A549 (cell line): ENCODE measurements at regions not wholly inside any gene's neighbourhood (a gene's known extent, or its start where the extent isn't known, plus 50 kb on each side); places are given as distances from the start of the nearest gene placed in this dataset.

ENCODE experiments used
- ATAC-seq, 2 experiments: fragments of 200-7000 bp in 1 of 2; fragments of >200 bp in 1 of 2; cut with Nextera tagmentation in 1 of 2; cut with Tn5 transposase in 1 of 2; 3 replicates each; pipeline versions ENCODE4 v1.8.0 to v1.9.1; 2018 to 2020; ENCODE audit warnings: mild to moderate bottlenecking in 1 of 2, moderate library complexity in 1 of 2
- CTCF ChIA-PET: fragments of 300-600 bp; sonication (Branson Sonifier 250); formaldehyde crosslinking; extraction: SDS; loops from one replicate; lab custom pipeline; 2021; ENCODE audit warnings: antibody characterized with exemption, inconsistent platforms; lab: Yijun Ruan, JAX
- POLR2A ChIA-PET: fragments of 350-600 bp; formaldehyde crosslinking; extraction: SDS; loops from one replicate; lab custom pipeline; 2021; ENCODE audit warnings: antibody characterized with exemption, inconsistent platforms; lab: Yijun Ruan, JAX
- DNase-seq, 2 experiments: peaks; one replicate each; pipeline versions ENCODE4 v3.0.0 to v3.0.0-alpha.2; 2011 to 2016; ENCODE audit warnings: low read depth in 1 of 2, low spot score in 1 of 2
- FAIRE-seq: peaks from 2 replicates; lab custom pipeline; 2011; peaks lifted over from hg19 to GRCh38; lab: Jason Lieb, UNC
- H3K27ac ChIP-seq, 2 experiments: fragments of >200 bp; sonication (Bioruptor Twin); formaldehyde crosslinking; 3 replicates each; pipeline ENCODE4 v1.5.1; 2016 to 2017
- H3K4me1 ChIP-seq: fragments of >200 bp; sonication (Bioruptor Twin); formaldehyde crosslinking; 3 replicates; pipeline ENCODE4 v1.6.1; 2016
- H3K4me2 ChIP-seq: fragments of >200 bp; sonication (Bioruptor Twin); formaldehyde crosslinking; 3 replicates; pipeline ENCODE4 v1.6.1; 2016
- H3K4me3 ChIP-seq: fragments of >200 bp; sonication (Bioruptor Twin); formaldehyde crosslinking; 3 replicates; pipeline ENCODE4 v1.5.1; 2016
- H3K9me3 ChIP-seq: fragments of >200 bp; sonication (Bioruptor Twin); formaldehyde crosslinking; 3 replicates; pipeline ENCODE4 v1.6.1; 2016
- BHLHE40 ChIP-seq: IDR thresholded peaks from 2 replicates; pipeline ENCODE4 v1.6.1; 2012; ENCODE audit warnings: low read depth, low read length, inconsistent platforms
- CBX2 ChIP-seq: fragments of 200-600 bp; sonication (generic); IDR thresholded peaks from 2 replicates; pipeline ENCODE4 v1.6.1; 2016; ENCODE audit warnings: low read depth, mild to moderate bottlenecking, borderline replicate concordance
- CBX8 ChIP-seq: fragments of 200-600 bp; sonication (generic); IDR thresholded peaks from 2 replicates; pipeline ENCODE4 v1.6.1; 2016
- ESRRA ChIP-seq: fragments of 150-350 bp; IDR thresholded peaks from 2 replicates; pipeline ENCODE4 v1.6.1; 2014; ENCODE audit warnings: mild to moderate bottlenecking, low read length, borderline replicate concordance
- HMGXB4 ChIP-seq: fragments of 250-450 bp; sonication (Bioruptor Pico); IDR thresholded peaks from 2 replicates; pipeline ENCODE4 v1.5.0; 2021; ENCODE audit warnings: mild to moderate bottlenecking, moderate library complexity, borderline replicate concordance
- HOXA7 ChIP-seq: fragments of 250-450 bp; sonication (Bioruptor Pico); IDR thresholded peaks from 2 replicates; pipeline ENCODE4 v1.5.0; 2020; ENCODE audit warnings: mild to moderate bottlenecking, moderate library complexity
- HOXB13 ChIP-seq: fragments of 250-450 bp; sonication (Bioruptor Pico); IDR thresholded peaks from 2 replicates; pipeline ENCODE4 v1.5.0; 2020; ENCODE audit warnings: low read depth, mild to moderate bottlenecking, moderate library complexity
- JUNB ChIP-seq: fragments of >200 bp; sonication (Bioruptor Twin); formaldehyde crosslinking; IDR thresholded peaks from 2 replicates; pipeline ENCODE4 v1.6.1; 2016
- KDM5A ChIP-seq: fragments of 200-600 bp; sonication (generic); IDR thresholded peaks from 2 replicates; pipeline ENCODE4 v1.6.1; 2016; ENCODE audit warnings: antibody characterized with exemption, mild to moderate bottlenecking
- MAZ ChIP-seq: fragments of 150-350 bp; IDR thresholded peaks from 2 replicates; pipeline ENCODE4 v1.6.1; 2014; ENCODE audit warnings: antibody characterized with exemption, low read depth, low read length, borderline replicate concordance
- MYC ChIP-seq: IDR thresholded peaks from 2 replicates; pipeline ENCODE4 v1.6.1; 2012; ENCODE audit warnings: mild to moderate bottlenecking, inconsistent platforms, low read length, improper control_type of control experiment, borderline replicate concordance
- NR3C1 ChIP-seq: fragments of >200 bp; sonication (Bioruptor Twin); formaldehyde crosslinking; IDR thresholded peaks from 3 replicates; pipeline ENCODE4 v1.6.1; 2017
- POLR2AphosphoS2 ChIP-seq: conservative IDR thresholded peaks from 2 replicates; pipeline ENCODE4 v1.6.1; 2012; ENCODE audit warnings: low read length, improper control_type of control experiment, inconsistent platforms
- REST ChIP-seq: fragments of 200-600 bp; sonication (generic); IDR thresholded peaks from 2 replicates; pipeline ENCODE4 v1.6.1; 2016; ENCODE audit warnings: antibody characterized with exemption, mild to moderate bottlenecking, moderate library complexity
- RNF2 ChIP-seq: fragments of 200-600 bp; sonication (generic); IDR thresholded peaks from 2 replicates; pipeline ENCODE4 v1.6.1; 2016; ENCODE audit warnings: low read depth, mild to moderate bottlenecking, antibody characterized with exemption, moderate library complexity, borderline replicate concordance
- SMC3 ChIP-seq: fragments of >200 bp; sonication (Bioruptor Twin); formaldehyde crosslinking; IDR thresholded peaks from 3 replicates; pipeline ENCODE4 v1.6.1; 2018; ENCODE audit warnings: inconsistent platforms
- SREBF2 ChIP-seq: fragments of 450-650 bp; IDR thresholded peaks from 2 replicates; pipeline ENCODE4 v1.6.1; 2014; ENCODE audit warnings: mild to moderate bottlenecking, moderate library complexity
- TFCP2L1 ChIP-seq: fragments of 250-450 bp; sonication (Bioruptor Pico); IDR thresholded peaks from 2 replicates; pipeline ENCODE4 v1.5.0; 2021; ENCODE audit warnings: mild to moderate bottlenecking
- WGBS: methylation state at CpG from one replicate; pipeline ENCODE4 v1.1.6; 2017; ENCODE audit errors: missing lambda C conversion rate; 5-methylcytosine and 5-hydroxymethylcytosine counted together
- TF ChIP-seq, protein P1 (sequence below): fragments of 150-350 bp; IDR thresholded peaks from 2 replicates; pipeline ENCODE4 v1.6.1; 2014; ENCODE audit warnings: low read depth, mild to moderate bottlenecking, low read length
- TF ChIP-seq, protein P2 (sequence below): fragments of >200 bp; sonication (Bioruptor Twin); formaldehyde crosslinking; IDR thresholded peaks from 3 replicates; pipeline ENCODE4 v1.6.1; 2016
- TF ChIP-seq, protein P3 (sequence below): IDR thresholded peaks from 2 replicates; pipeline ENCODE4 v1.6.1; 2012
- TF ChIP-seq, protein P4 (sequence below): fragments of >200 bp; sonication (Bioruptor Twin); formaldehyde crosslinking; IDR thresholded peaks from 2 replicates; pipeline ENCODE4 v1.6.1; 2016

DNA sequence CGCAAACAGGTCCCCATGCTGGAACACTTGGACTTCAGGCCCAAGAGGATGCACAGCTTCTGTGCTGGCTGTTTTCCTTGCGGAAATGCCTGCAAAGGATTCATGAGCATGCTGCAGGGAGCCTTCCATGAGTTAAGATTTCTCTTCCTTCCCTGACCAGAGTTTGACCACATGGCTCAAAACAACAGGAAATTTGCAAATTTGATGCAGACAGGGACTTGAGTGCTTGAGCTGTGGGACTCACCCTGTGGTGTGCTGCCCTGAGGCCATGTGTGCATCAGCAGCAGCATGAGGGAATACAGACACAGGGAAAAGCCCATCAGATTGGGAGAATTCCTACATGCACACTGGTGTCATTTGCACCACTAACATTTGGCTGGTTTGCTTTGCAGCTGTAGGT lies 195.4 kb downstream of the CDC14C start:
- FAIRE-seq, result no peak
- no peak for ATAC-seq
- Histone ChIP-seq H3K4me2 (no peak overlapping the region), H3K4me3 (no peak overlapping the region), H3K27ac (no peak overlapping the region), H3K4me1 (no peaks in the 10 kb centered on the region), H3K9me3 (no peaks in the 10 kb centered on the region)
- ChIA-PET CTCF (no interaction called here), POLR2A (no interaction called here)
- DNase-seq, result no peak
- no peak for TF ChIP-seq JUNB
- no peak for TF ChIP-seq NR3C1
- no peak for TF ChIP-seq KDM5A
- TF ChIP-seq BHLHE40, result no peak
- no peak for TF ChIP-seq POLR2AphosphoS2
- TF ChIP-seq, protein P1, sequence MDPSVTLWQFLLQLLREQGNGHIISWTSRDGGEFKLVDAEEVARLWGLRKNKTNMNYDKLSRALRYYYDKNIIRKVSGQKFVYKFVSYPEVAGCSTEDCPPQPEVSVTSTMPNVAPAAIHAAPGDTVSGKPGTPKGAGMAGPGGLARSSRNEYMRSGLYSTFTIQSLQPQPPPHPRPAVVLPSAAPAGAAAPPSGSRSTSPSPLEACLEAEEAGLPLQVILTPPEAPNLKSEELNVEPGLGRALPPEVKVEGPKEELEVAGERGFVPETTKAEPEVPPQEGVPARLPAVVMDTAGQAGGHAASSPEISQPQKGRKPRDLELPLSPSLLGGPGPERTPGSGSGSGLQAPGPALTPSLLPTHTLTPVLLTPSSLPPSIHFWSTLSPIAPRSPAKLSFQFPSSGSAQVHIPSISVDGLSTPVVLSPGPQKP, result no peak
- TF ChIP-seq REST, result no peak
- TF ChIP-seq, protein P2, sequence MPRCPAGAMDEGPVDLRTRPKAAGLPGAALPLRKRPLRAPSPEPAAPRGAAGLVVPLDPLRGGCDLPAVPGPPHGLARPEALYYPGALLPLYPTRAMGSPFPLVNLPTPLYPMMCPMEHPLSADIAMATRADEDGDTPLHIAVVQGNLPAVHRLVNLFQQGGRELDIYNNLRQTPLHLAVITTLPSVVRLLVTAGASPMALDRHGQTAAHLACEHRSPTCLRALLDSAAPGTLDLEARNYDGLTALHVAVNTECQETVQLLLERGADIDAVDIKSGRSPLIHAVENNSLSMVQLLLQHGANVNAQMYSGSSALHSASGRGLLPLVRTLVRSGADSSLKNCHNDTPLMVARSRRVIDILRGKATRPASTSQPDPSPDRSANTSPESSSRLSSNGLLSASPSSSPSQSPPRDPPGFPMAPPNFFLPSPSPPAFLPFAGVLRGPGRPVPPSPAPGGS, result no peak
- TF ChIP-seq, protein P3, sequence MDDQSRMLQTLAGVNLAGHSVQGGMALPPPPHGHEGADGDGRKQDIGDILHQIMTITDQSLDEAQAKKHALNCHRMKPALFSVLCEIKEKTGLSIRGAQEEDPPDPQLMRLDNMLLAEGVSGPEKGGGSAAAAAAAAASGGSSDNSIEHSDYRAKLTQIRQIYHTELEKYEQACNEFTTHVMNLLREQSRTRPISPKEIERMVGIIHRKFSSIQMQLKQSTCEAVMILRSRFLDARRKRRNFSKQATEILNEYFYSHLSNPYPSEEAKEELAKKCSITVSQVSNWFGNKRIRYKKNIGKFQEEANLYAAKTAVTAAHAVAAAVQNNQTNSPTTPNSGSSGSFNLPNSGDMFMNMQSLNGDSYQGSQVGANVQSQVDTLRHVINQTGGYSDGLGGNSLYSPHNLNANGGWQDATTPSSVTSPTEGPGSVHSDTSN, result no peak
- TF ChIP-seq MAZ, result no peak
- 67% methylated on average over 1 of the region's 2 CpGs for WGBS

DNA sequence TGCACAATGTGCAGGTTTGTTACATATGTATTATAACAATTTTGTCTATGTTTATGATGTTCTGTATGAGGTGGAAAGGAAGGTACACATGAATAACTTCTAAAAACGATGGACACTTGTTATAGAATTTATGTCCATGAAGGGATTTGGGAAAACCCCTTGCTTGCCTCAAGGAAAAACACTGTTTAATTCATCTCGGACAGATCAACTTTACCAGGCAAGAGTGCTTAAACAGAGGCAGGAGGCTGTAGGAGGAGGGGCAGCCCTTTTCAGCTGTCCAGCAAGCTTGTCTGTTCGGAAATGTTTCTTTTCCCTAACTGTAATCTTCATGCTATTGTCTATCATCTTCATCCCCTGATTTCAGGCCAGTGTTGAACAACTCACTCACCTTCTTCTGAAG lies 200.9 kb downstream of the CDC14C start:
- Histone ChIP-seq H3K4me2 (no peak overlapping the region), H3K4me3 (no peak overlapping the region), H3K4me1 (no peaks in the 10 kb centered on the region)
- FAIRE-seq, result no peak
- no peak for ATAC-seq
- CTCF ChIA-PET, result no interaction called here
- POLR2A ChIA-PET, result no interaction called here
- WGBS, result 2% methylated on average over 3 of the region's 3 CpGs
- TF ChIP-seq MAZ (no peak), CBX2 (no peak), RNF2 (no peak), SREBF2 (no peak), CBX8 (no peak), MYC (no peak), SMC3 (no peak), HOXB13 (CRISPR knock-in tag) (no peak), TFCP2L1 (CRISPR knock-in tag) (no peak), HMGXB4 (no peak), HOXA7 (CRISPR knock-in tag) (no peak), ESRRA (no peak)
- TF ChIP-seq, protein P4, sequence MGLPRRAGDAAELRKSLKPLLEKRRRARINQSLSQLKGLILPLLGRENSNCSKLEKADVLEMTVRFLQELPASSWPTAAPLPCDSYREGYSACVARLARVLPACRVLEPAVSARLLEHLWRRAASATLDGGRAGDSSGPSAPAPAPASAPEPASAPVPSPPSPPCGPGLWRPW, result no peak
- TF ChIP-seq, all 56 proteins: peak for 0
- DNase-seq, result no peak
- Histone ChIP-seq H3K27ac (no peak overlapping the region), H3K9me3 (no peaks in the 10 kb centered on the region)
